NAMALWA (cell line): ENCODE measurements at regions not wholly inside any gene's neighbourhood (a gene's known extent, or its start where the extent isn't known, plus 50 kb on each side); places are given as distances from the start of the nearest gene placed in this dataset.

Experiments
- DNase-seq: peaks from one replicate; pipeline ENCODE4 v3.0.0-alpha.2; 2015; ENCODE audit warnings: low spot score

DNA sequence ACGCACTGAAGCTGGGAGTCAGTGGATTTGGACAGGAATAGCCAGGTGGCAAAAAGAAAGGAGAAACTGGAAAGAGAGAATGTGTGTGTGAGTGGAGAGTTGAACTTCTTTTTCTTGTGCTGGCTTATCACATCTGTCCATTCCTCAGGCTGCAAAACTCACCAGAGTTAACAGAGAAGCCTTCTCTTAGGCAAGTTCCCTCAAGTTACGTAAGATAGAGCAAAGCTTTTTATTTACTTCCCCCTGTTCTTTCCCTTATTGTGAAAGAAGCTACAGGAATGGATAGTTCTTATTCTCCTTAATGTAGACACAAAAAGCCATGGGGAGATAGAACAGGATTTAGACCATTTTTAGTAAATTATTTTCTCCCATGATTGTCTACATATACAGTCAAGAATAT, 188.6 kb downstream of the BMP2 start:
- no peak for DNase-seq

DNA sequence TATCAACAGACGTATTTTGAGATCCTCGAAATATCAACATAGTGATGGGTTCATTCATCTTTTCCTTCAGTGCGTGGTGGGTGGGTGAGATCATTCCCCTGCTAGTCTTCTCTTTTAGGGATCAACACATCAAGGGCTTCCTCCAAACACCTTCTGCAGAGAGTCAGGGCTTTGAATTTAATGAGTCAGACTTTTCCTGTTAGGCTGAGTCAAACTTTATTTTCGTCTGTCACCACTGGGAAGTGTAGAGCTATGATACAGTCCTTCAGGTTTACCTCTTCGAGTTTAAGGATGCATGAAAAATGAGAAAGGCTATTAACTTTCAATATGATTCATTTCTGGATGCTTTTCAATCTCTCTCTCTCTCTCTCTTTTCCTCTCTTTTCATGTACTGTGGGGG, 189.1 kb downstream of the BMP2 start:
- DNase-seq, result no peak

DNA sequence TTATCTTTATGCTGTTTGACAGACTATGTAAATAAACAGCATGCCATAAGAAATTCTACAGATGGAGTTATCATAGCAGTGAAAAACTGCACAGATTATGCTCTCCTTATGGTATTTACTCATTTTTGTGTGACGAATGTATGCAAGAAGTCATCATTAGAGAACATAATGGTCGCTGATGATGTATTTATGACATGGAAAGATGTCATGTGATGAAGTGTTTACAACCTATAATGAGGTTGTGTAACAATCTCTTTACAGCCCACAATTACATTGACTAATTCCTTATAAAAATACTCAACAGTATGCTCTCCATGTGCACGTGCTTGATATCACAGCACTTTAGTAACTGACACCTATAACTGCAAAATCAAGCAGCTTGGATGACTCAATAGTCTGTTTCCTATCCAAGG, 192.4 kb downstream of the BMP2 start:
- DNase-seq, result no peak

DNA sequence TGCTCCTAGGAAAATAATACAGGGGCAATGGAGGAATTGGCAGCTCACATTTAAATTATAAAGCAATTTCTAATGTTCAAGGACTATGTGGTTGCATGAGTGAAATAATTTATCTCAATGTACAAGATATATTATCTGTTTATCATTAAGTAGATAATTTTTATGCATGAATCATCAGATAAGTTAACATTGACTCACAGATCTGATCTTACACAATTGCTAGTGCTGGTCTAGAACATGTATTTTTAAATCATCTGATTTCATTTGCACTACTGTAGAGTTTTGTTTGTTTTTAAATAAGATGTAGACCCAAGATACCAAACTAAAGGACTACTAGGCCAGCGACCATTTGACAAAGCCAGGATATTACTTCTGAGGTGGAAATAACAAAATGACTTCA, 199.2 kb downstream of the BMP2 start:
- no peak for DNase-seq

DNA sequence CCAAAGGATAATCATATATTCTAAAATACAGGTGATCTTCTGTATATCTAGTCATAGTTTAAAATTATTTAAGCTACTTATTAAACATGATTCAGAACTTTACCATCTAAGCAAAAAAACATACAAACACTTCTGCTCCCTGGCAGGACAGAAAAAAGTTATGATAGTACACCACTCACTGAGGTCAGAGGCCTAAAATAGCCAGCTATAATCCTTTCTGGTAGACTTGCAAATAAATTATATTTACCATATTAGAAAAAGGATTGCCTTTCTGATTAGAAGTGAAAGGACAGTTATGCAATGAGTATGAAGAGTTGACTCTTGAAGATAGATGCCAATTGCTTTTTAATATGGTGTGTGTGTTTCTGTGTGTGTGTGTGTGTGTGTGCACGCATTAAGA, 207.4 kb downstream of the BMP2 start:
- no peak for DNase-seq

DNA sequence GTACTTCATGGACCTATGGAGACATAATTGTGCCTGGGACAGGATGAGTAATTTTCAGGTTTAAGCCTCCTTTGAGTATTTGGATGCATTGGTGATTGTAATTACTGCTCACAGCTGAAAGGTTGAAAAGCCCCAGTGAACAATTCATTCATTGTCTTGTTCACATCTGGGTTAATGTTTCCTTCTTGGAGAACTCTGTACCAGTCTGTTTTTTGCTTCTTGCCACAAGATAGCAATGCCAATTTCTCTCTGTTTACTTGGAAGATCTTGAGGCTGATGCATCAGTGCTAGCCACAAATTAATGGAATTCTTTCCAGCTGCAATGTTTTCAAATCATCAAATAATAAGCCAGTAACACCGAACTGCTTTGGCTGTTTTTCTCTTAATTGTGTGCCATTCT, 207.8 kb downstream of the BMP2 start:
- DNase-seq, result no peak

DNA sequence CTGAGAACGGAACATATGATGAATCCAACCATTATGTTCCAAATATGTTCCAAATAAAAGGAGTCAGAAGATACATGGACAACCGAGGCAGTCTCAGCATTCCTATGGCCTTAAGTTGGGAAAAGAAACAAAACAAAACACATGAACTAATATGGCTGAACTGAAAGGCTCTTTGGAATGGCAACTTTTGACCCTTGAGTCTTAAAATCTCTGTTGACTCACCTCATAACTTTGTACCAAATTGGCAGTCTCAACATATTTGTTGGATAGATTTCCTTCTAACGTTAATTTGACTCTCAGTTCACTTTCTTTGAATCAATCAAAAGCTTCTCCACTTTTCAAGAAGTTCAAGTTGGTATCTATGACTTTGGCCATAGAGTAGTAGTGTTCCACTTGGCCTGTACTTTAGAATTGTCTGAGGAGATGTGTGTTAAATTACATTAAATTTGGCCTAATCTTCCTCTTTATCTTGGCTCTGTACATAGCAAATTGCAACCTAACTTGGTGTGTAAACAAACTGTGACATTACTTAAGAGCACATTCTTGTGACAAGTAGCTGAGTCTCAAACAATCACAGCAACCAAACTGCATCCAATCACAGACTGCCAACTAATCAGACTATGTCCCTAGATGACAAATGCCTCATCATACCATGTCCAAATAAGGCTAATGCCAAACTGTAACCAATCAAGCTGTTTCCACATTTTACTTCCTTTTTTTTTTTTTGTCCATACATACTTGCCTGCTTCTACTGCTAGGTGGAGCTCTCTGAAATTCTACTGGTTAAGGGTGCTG, 208.8 kb downstream of the BMP2 start:
- DNase-seq, result peak; percentile 53

DNA sequence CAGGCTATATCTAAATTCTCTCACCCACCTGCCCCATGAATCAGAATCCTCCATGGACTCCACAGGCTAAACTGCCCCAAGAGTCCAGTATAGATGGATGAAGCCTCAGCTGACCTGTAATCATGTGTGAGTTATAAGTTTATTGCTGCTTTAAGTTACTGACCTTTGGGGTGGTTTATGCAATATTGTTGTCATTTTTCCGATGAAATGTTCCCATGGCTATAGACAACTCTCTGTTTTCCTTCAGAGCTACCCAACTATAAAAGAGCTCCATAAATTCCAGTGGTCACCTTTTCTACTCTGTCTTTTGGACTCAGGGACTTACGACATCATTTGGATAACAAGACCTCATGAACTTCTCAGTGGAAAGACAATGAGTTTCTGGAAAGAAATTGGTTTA, 212.1 kb downstream of the BMP2 start:
- DNase-seq, result no peak

DNA sequence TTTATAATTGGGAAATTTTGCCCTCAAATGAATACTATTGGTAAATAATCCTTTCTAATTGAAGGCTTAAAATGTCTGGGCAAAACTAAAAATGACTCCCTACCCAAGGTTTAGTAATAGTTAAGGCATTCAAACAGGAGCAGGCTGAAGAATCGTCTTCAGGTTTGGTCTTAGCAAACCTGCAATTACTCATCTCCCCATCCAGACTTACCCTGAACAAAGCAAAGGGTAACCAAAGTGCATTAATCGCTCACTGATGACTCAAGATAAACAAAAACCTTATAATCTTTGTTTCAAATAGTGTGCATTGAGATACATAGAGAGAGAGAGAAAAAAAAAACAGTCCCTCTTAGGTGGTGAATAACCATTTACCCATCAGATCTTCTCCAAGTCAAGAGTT, 225.5 kb downstream of the BMP2 start:
- no peak for DNase-seq

DNA sequence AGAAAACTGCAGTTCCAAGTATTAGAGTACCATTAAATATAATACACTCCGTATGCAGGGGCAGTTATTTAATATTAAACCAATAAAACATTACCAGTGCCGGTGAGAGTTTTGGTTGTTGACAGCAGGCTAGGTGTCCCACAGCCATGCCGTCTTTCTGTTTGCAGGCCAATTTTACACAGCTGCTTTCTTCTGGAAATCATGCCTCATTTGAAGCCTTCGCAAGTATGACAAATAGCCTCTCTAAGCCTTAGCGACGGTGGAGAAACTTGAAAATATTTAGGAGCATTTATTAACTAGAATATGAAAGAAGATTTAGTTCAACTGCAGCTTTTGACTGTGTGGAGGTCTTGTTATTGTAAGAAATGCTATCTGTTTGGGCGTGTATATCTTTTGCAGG, 226.0 kb downstream of the BMP2 start:
- no peak for DNase-seq

DNA sequence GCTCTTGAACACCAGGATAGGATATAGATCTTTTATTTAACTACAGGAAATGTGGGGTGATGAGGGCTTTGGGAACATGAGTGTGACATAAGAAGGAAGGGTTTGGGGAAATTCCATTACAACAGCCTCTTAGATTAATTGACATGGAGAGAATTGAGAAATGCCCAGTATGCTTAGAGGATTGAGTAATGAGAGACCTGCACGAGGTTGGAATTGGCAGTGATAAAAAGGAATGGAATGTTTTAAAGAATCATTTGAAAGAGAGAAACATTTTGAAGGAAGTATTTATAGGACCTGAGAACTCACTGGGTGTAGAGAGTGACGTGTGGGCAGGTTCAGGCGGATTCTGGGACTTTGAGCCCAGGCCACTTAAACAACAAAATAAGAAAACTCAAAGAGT, 227.0 kb downstream of the BMP2 start:
- no peak for DNase-seq

DNA sequence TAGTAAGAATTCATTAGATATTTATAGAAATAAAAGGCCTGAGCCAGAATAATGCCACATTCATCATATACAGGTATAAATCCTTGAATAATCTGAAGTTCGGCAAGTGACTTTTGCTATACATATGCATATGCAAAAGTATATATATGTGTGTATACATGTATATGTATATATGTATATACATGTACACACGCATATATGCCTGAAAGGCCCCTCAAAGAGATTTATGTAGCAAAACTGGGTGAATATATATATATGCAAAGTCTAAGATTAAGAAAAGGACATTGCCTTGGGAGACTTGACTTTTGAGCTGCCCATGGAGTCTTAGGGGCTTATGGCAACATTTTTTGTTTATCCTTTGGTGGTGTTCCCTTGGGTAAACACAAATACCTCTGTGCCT, 231.4 kb downstream of the BMP2 start:
- DNase-seq, result no peak

DNA sequence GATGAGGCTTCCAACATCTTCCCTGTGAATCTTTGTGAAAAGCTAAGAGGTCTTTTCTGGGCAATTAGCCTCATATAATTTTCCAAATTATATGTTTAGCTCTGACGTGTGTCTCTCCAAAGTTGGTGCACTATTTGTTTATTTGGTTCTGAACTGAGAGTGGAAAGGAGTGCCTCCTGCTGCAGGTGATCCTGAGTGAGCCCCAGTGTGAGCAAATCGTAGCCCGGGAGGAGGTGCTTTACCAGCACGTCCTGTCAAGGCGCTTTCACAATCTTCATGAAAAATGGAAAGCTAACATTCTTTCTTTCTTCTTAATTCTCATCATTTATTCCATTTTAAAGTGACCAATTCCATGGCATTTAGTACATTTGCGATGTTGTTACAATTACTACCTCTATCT, 231.9 kb downstream of the BMP2 start:
- DNase-seq, result no peak

DNA sequence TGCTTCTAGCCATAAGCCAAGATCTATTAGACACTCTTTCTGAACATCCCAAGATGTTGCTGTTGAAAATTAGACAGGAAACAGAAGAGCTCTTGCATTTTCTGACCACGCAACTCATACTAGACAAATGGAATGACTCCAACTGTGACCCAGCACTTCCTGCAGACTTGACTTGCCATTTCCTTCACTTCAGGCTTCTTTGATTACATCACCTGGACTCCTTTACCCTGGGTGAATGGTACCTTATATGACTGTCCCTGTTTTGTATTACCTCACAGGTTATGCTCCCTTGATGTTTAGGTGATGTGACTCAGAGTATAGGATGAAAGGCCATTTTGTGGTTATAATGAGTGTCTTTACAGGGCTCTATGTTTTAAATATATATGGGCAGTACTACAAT, 236.1 kb downstream of the BMP2 start:
- no peak for DNase-seq

DNA sequence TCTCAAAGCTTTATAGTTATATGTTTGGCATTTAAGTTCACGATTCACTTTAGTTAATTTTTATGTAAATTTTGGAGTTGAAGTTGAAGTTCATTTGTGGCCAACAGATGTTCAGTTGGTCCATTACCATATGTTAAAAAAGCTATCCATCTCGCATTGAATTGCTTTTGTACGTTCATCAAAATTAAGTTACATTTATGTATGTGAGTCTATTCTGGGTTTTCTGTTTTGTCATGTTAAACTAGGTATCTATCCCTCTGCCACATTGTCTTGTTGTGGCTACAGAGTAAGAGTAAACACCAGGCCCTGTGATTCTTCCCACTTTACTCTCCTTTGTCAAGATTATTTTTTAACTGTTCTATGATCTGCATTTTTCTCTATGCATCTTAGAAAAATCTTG, 237.3 kb downstream of the BMP2 start:
- no peak for DNase-seq

DNA sequence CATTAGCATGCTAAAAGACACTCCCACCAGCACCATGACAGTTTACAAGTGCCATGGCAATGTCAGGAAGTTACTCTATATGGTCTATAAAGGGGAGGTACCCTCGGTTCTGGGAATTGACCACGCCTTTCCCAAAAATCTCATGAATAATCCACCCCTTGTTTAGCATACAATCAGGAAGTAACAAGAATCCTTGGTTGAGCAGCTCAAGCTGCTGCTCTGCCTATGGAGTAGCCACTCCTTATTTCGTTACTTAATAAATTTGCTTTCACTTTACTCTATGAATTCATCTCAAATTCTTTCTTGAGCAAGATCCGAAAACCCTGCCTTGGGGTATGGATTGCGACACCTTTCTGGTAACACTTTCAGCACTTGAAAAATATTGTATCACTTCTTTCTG, 243.0 kb downstream of the BMP2 start:
- DNase-seq, result peak; percentile 16

DNA sequence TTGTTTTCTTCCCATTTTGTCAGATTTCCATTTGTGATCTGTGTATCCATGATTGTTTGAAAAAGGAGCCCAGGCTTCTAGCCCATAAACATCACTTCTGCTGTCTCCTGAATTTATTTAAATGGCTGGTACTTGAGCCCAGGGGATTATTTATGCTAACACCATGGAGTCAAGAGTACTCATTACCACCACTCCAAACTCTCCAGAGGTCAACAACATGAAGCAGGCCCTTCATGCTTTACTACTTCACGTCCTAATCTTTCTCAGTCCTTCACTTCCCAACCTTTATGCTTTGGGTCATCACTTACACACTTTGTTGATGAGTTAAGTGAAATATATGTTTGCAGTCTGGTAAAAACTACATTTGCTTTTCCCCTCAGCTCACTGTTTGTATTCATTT, 247.8 kb downstream of the BMP2 start:
- DNase-seq, result no peak

DNA sequence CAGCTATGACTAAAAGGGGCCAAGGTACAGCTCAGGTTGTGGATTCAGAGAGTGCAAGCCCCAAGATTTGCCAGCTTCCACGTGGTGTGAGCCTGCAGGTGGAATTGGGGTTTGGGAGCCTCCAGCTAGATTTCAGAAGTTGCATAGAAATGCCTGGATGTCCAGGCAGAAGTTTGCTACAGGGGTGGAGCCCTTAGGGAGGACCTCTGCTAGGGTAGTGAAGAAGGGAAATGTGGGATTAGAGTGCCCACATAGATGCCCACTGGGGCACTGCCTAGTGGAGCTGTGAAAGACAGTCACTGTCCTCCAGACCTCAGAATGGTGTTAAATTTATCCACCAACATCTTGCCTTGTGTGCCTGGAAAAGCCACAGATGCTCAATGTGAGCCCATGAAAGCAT, 255.1 kb downstream of the BMP2 start:
- DNase-seq, result no peak

DNA sequence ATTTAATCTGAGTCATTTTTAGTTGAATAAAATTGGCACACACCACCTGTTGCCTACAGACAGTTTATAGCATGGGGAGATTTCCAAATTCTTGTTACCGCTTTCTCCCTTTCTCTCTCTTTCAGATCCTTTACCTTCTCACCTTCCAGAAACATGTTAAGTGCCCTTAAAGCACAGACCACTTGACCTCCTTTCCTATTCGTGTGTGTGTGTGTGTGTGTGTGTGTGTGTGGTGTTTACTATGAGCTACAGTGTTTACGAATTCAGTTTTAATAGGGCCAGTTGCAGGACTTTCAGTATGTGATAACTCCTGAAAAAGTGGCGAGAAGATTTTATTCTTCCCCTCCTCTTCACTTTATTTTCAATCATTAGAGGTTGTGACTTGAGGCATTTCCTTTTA, 258.1 kb downstream of the BMP2 start:
- no peak for DNase-seq

DNA sequence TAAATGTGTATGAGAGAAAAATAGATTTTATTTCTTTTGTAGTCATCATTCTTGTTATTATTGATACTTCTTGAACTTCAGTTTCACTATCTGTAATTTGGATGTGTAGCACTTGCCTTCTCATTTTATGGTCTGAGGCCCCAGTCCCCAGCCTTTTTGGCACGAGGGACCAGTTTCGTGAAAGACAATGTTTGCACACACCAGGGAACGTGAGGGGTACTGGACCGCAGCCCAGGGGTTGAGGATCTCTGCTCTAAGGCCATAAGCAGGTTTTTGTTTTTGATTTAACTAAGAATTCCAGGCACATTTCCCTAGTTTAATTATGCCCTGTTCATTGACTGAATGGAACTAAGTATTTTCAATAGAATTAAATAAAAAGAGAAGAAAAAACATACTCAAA, 261.5 kb downstream of the BMP2 start:
- DNase-seq, result no peak

DNA sequence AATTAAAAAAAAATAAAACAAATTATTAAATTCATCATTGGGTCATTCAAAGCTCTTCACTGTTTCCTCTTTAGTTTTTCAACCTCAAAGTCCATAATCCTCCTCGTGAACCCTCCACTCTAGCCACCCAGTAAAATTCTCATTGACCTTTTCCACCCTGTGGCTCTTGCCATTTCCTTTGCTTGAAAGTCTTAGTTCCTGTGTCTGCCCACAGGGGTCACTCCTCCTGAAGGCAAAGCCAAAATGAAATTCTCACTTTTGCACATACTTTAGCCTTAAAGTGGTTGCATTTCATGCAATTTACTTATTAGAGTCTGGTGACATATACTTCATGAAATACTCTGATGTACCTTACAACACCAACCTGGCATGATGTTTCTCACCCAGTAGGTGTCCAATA, 263.7 kb downstream of the BMP2 start:
- DNase-seq, result peak; percentile 21

DNA sequence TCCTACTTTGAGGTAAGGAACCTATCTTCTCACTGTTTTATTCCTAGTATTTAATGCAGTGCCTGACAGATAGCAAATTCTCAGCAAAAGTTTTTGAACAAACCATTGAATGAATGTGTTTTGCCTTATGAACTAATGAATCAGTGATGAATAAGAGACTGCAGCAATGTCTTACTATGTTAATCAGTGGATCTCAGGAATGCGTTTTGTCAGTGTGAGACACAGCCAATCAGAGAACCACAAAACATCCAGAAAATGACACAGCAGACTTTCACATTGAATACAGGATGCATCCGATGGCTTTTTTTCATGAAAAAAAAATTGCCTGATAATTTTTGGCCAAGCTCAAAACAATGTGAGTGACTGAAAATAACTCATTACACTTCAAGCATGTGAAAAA, 270.5 kb downstream of the BMP2 start:
- DNase-seq, result no peak

DNA sequence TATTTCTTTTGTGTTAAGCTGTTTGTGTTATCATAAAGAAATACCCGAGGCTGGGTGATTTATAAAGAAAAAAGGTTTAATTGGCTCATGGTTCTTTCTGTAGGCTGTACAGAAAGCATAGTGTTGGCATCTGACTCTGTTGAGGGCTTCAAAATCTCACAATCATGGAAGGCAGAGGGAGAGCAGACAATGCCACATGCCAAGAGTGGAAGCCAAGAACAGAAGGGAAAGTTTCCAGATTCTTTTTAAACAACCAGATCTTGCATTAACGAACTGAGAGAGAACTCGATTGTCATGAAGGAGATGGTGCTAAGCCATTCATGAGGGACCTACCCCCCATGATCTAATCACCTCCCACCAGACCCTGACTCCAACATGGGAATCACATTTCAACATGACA, 290.1 kb downstream of the BMP2 start:
- no peak for DNase-seq

DNA sequence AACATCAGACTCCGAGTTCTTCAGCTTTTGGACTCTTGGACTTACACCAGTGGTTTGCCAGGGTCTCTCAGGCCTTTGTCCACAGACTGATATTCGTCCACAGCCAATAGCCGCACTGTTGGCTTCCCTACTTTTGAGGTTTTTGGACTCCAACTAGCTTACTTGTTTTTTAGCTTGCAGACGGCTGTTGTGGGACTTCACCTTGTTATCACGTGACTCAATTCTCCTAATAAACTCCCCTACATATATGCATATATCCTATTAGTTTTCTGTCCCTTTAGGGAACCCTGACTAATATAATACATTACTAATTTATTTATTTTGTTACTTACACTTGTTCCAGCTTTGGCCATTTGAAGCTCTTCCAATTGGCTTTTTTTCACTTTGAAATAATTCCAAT, 311.3 kb downstream of the BMP2 start:
- no peak for DNase-seq

DNA sequence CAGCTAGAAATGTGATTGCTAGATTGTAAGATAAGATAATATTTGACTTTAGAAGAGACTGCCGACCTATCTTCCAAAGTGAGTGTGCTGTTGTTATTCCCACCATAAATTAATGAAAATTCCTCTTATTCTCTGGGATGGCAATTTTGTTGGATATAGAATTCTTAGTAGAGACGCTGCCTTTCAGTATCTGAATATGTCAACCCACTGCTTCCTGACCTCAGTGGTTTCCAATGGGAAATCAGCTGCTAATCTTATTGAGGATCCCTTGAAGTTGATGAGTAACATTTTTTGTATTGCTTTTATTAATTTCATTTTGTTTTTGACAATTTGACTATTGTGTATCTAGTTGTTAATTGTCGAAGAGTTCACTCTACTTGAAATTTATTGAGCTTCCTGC, 313.0 kb downstream of the BMP2 start:
- DNase-seq, result no peak
